B cell (primary cell): ENCODE measurements at regions not wholly inside any gene's neighbourhood (a gene's known extent, or its start where the extent isn't known, plus 50 kb on each side); places are given as distances from the start of the nearest gene placed in this dataset.

Source experiments
- ATAC-seq: fragments of 200-7000 bp; cut with Tn5 transposase; one replicate; pipeline ENCODE4 v1.10.0; 2021; ENCODE audit warnings: low read depth, mild to moderate bottlenecking, moderate number of reproducible peaks, moderate library complexity
- CTCF ChIA-PET: fragments of 350-600 bp; sonication (Branson Sonifier 250); formaldehyde crosslinking; loops from one replicate; lab custom pipeline; 2021; ENCODE audit warnings: antibody characterized with exemption, inconsistent platforms; lab: Charles Lee
- POLR2A ChIA-PET: fragments of 350-600 bp; sonication (Branson Sonifier 250); formaldehyde crosslinking; loops from one replicate; lab custom pipeline; 2021; ENCODE audit warnings: antibody characterized with exemption; lab: Charles Lee
- DNase-seq: peaks from one replicate; pipeline ENCODE4 v3.0.0; 2013
- H2AFZ ChIP-seq: 2 replicates; pipeline ENCODE4 v1.6.1; 2012; ENCODE audit warnings: mild to moderate bottlenecking, low read depth, low read length; ENCODE audit not compliant: insufficient read depth, poor library complexity, severe bottlenecking
- H3K27ac ChIP-seq, 2 donors: 1 replicate in 1 of 2; 2 replicates in 1 of 2; pipeline ENCODE4 v1.5.1; 2012 to 2013; ENCODE audit warnings: low read length in 2 of 2, mild to moderate bottlenecking in 2 of 2, moderate library complexity in 1 of 2
- H3K27me3 ChIP-seq, 4 experiments: fragments of 200-600 bp in 1 of 4; sonication (generic) in 1 of 4; replicated peaks in 1 of 4; 1 replicate in 2 of 4; 2 replicates in 2 of 4; pipeline versions ENCODE4 v1.6.1 to v1.7.0; 2013 to 2016; ENCODE audit warnings: low read length in 3 of 4, mild to moderate bottlenecking in 2 of 4, mixed read lengths in 1 of 4, moderate library complexity in 1 of 4; ENCODE audit not compliant: insufficient read depth in 4 of 4, control insufficient read depth in 3 of 4; ENCODE audit errors: control extremely low read depth in 1 of 4
- H3K36me3 ChIP-seq, 2 experiments: replicated peaks in 1 of 2; 1 replicate in 1 of 2; 2 replicates in 1 of 2; pipeline versions ENCODE4 v1.6.1 to v1.7.1; 2013; ENCODE audit warnings: low read length in 1 of 2; ENCODE audit not compliant: insufficient read depth in 2 of 2, control insufficient read depth in 1 of 2; ENCODE audit errors: control extremely low read depth in 1 of 2, extremely low read depth in 1 of 2
- H3K4me1 ChIP-seq, 2 donors: fragments of 200-600 bp in 1 of 2; sonication (generic) in 1 of 2; 1 replicate in 1 of 2; 2 replicates in 1 of 2; pipeline versions ENCODE4 v1.5.1 to v1.6.1; 2013 to 2017; ENCODE audit warnings: low read length in 2 of 2; ENCODE audit not compliant: control insufficient read depth in 2 of 2, insufficient read depth in 2 of 2
- H3K4me2 ChIP-seq: replicated peaks from 2 replicates; pipeline ENCODE3; 2012; ENCODE audit warnings: mild to moderate bottlenecking, low read depth, low read length; ENCODE audit not compliant: poor library complexity, severe bottlenecking
- H3K4me3 ChIP-seq, 5 experiments: fragments of 200-600 bp in 1 of 5; sonication (generic) in 1 of 5; 1 replicate in 3 of 5; 2 replicates in 2 of 5; pipeline versions ENCODE4 v1.5.1 to v1.7.0; 2011 to 2016; ENCODE audit warnings: low read length in 4 of 5, mild to moderate bottlenecking in 4 of 5, low read depth in 2 of 5, control low read depth in 1 of 5, moderate library complexity in 1 of 5; ENCODE audit not compliant: insufficient read depth in 1 of 5; ENCODE audit errors: control extremely low read depth in 1 of 5, extremely low read depth in 1 of 5
- H3K79me2 ChIP-seq: fragments of 200-600 bp; sonication (generic); one replicate; pipeline ENCODE4 v1.6.0; 2016; ENCODE audit warnings: low read length; ENCODE audit not compliant: control insufficient read depth, insufficient read depth
- H3K9ac ChIP-seq: fragments of 200-600 bp; sonication (generic); 2 replicates; pipeline ENCODE4 v1.6.1; 2017; ENCODE audit warnings: mild to moderate bottlenecking, low read length, moderate library complexity
- H3K9me3 ChIP-seq, 3 donors: one replicate each; pipeline versions ENCODE4 v1.6.1 to v1.7.1; 2013; ENCODE audit warnings: low read length in 2 of 3; ENCODE audit not compliant: control insufficient read depth in 2 of 3, insufficient read depth in 1 of 3; ENCODE audit errors: control extremely low read depth in 1 of 3
- H4K20me1 ChIP-seq: 2 replicates; pipeline ENCODE4 v1.6.0; 2012; ENCODE audit warnings: mild to moderate bottlenecking, low read length; ENCODE audit not compliant: insufficient read depth, control insufficient read depth, poor library complexity, severe bottlenecking
- H3K27ac Mint-ChIP-seq: one replicate; pipeline ENCODE4 v1.8.0; 2021; ENCODE audit warnings: mixed read lengths
- H3K27me3 Mint-ChIP-seq: one replicate; pipeline ENCODE4 v1.8.0; 2021; ENCODE audit warnings: mixed read lengths
- H3K4me1 Mint-ChIP-seq: one replicate; pipeline ENCODE4 v1.8.0; 2021; ENCODE audit warnings: mixed read lengths
- H3K4me3 Mint-ChIP-seq: one replicate; pipeline ENCODE4 v1.8.0; 2021; ENCODE audit warnings: mixed read lengths
- H3K9me3 Mint-ChIP-seq: one replicate; pipeline ENCODE4 v1.8.0; 2022; ENCODE audit warnings: mixed read lengths; ENCODE audit not compliant: insufficient read depth
- EZH2 ChIP-seq: IDR thresholded peaks from 2 replicates; pipeline ENCODE4 v1.6.1; 2012; ENCODE audit warnings: borderline replicate concordance, low read depth, mild to moderate bottlenecking, moderate library complexity, low read length; ENCODE audit not compliant: insufficient read depth, poor library complexity, severe bottlenecking
- WGBS: methylation state at CpG from one replicate; pipeline ENCODE4 v1.1.5; 2013; ENCODE audit warnings: missing lambda C conversion rate; ENCODE audit not compliant: insufficient coverage; 5-methylcytosine and 5-hydroxymethylcytosine counted together
- intact Hi-C: fragments of 100-400 bp; cut with micrococcal nuclease; formaldehyde crosslinking; loops from one replicate; pipeline ENCODE4 v1.10.0; 2022
- TF ChIP-seq, protein P1 (sequence below): fragments of 200-600 bp; IDR thresholded peaks from one replicate; pipeline ENCODE4 v1.8.0; 2022; ENCODE audit warnings: antibody characterized with exemption, mild to moderate bottlenecking

DNA sequence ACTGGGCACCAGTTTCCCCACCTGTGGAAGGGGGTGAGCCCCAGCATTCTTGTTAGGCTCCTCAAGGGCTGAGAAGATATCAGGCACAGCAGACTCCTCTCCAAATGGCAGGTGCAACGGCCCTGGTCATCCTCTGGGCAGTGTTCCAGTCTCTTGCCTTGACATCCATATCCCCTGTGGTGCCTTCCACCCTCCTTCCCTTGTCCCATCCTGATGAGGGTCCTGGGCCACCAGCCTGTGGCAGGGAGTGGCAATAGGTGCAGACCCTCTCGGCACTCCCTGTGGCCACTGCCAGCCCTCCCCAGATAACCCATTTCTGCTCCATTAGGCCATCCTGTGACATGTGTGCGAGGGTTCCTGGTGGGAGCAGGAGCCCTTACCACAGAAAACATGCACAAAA is 78.8 kb upstream of the NECTIN1 start:
- Histone ChIP-seq H3K79me2 (no peaks in the 10 kb centered on the region), H3K27me3 (peaks cover 0 to 2% (median 0%) of the 10 kb centered on the region in 4 experiments), H2AFZ (no peak overlapping the region), H4K20me1 (no peaks in the 10 kb centered on the region), H3K36me3 (no peaks in the 10 kb centered on the region), H3K4me3 (no peak overlapping the region), H3K9me3 (no peaks in the 10 kb centered on the region), H3K4me1 (no peaks in the 10 kb centered on the region), H3K9ac (no peak overlapping the region), H3K27ac (no peak overlapping the region), H3K4me2 (no peak overlapping the region)
- ChIA-PET CTCF (no interaction called here), POLR2A (no interaction called here)
- DNase-seq: no peak
- Mint-ChIP-seq H3K4me3 (no peak overlapping the region), H3K27ac (no peak overlapping the region), H3K27me3 (peaks cover 9% of the 10 kb centered on the region), H3K4me1 (no peaks in the 10 kb centered on the region), H3K9me3 (no peaks in the 10 kb centered on the region)
- ATAC-seq: no peak
- TF ChIP-seq EZH2: no peak
- TF ChIP-seq, protein P1, sequence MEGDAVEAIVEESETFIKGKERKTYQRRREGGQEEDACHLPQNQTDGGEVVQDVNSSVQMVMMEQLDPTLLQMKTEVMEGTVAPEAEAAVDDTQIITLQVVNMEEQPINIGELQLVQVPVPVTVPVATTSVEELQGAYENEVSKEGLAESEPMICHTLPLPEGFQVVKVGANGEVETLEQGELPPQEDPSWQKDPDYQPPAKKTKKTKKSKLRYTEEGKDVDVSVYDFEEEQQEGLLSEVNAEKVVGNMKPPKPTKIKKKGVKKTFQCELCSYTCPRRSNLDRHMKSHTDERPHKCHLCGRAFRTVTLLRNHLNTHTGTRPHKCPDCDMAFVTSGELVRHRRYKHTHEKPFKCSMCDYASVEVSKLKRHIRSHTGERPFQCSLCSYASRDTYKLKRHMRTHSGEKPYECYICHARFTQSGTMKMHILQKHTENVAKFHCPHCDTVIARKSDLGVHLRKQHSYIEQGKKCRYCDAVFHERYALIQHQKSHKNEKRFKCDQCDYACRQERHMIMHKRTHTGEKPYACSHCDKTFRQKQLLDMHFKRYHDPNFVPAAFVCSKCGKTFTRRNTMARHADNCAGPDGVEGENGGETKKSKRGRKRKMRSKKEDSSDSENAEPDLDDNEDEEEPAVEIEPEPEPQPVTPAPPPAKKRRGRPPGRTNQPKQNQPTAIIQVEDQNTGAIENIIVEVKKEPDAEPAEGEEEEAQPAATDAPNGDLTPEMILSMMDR: no peak
- 83% methylated on average over 2 of the region's 3 CpGs for WGBS
- intact Hi-C loops: no loop called here

DNA sequence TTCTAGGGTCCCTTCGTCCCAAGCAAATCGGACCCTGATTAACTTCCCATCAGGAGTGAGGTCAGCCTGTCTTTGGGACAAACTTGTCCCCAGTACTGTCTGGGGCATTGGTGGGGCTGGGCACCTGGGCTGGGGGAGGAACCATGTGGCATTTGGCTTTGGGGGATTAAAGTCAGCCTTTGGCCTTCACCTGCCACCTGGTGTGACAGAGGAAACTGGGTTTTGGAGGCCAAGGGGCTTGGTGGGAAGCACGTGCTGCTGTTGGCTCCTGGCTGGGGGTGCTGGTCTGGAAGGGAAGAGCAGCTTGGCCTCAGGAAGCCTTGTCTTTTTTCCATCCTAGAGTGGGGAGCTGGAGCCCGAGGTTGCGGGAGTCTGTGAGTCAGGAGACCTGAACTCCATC is 78.4 kb upstream of the NECTIN1 start:
- no peak overlapping the region for H3K4me3 Mint-ChIP-seq
- Histone ChIP-seq H3K4me1 (no peaks in the 10 kb centered on the region), H3K79me2 (no peaks in the 10 kb centered on the region), H3K27me3 (peaks cover 0 to 2% (median 0%) of the 10 kb centered on the region in 4 experiments), H3K36me3 (no peaks in the 10 kb centered on the region), H3K9ac (no peak overlapping the region), H3K9me3 (no peaks in the 10 kb centered on the region), H3K4me2 (no peak overlapping the region), H2AFZ (no peak overlapping the region), H3K4me3 (no peak overlapping the region), H4K20me1 (no peaks in the 10 kb centered on the region), H3K27ac (no peak overlapping the region)
- TF ChIP-seq, protein P1: no peak
- TF ChIP-seq EZH2: no peak
- no peak overlapping the region for H3K27ac Mint-ChIP-seq
- H3K27me3 Mint-ChIP-seq: peaks cover 9% of the 10 kb centered on the region
- intact Hi-C loops: no loop called here
- ChIA-PET POLR2A (no interaction called here), CTCF (no interaction called here)
- WGBS: 64% methylated on average over 5 of the region's 5 CpGs
- no peak for DNase-seq
- no peaks in the 10 kb centered on the region for H3K4me1 Mint-ChIP-seq
- no peaks in the 10 kb centered on the region for H3K9me3 Mint-ChIP-seq
- no peak for ATAC-seq
